ENCODE measurements at regions not wholly inside any gene's neighbourhood (a gene's known extent, or its start where the extent isn't known, plus 50 kb on each side); places are given as distances from the start of the nearest gene placed in this dataset.

- TF ChIP-seq EZH2 (IDR thresholded peaks at IDR 0.05) (no peak), POLR2AphosphoS5 (IDR thresholded peaks at IDR 0.05; ENCODE audit: borderline replicate concordance, low read depth, low read length) (no peak)
These were observed 303.4 kb downstream of the THBS2 start for GRCh38 chr6:168949981-168950857.
